K562 (cell line): ENCODE measurements at regions not wholly inside any gene's neighbourhood (a gene's known extent, or its start where the extent isn't known, plus 50 kb on each side); places are given as distances from the start of the nearest gene placed in this dataset.

Source experiments
- ATAC-seq: fragments of 200-7000 bp; cut with Tn5 transposase; 3 replicates; pipeline ENCODE4 v1.9.1; 2020; ENCODE audit warnings: moderate library complexity
- BruUV-seq: library from RNA; stranded (reverse); fragments of 400-500 nt; replicated peaks from 2 replicates; lab custom pipeline; 2021; lab: Mats Ljungman, UMichigan
- CTCF ChIA-PET: fragments of 300-600 bp; formaldehyde crosslinking; extraction: SDS; loops from one replicate; lab custom pipeline; 2021; ENCODE audit warnings: low intra/inter-chr PET ratio; lab: Yijun Ruan, JAX
- POLR2A ChIA-PET: fragments of 300-600, 350-650 bp; sonication (Branson Sonifier 250); formaldehyde crosslinking; extraction: SDS; loops from one replicate; lab custom pipeline; 2021; ENCODE audit warnings: antibody characterized with exemption, inconsistent platforms; lab: Yijun Ruan, JAX
- DNase-seq, 4 experiments: peaks; one replicate each; pipeline versions ENCODE4 v3.0.0 to v3.0.0-alpha.2; 2011 to 2018; ENCODE audit warnings: low spot score in 3 of 4, mixed read lengths in 3 of 4; ENCODE audit errors: extremely low read depth in 1 of 4
- FAIRE-seq: peaks from 2 replicates; lab custom pipeline; 2011; peaks lifted over from hg19 to GRCh38; lab: Jason Lieb, UNC
- H2AFZ ChIP-seq: 2 replicates; pipeline ENCODE4 v1.6.0; 2011; ENCODE audit warnings: low read depth, low read length, control low read depth, inconsistent platforms
- H3K27ac ChIP-seq: fragments of 200-600 bp; 3 replicates; pipeline ENCODE4 v1.8.0; 2011; ENCODE audit warnings: low read depth, mild to moderate bottlenecking, control low read depth, inconsistent platforms, low read length, moderate library complexity, mixed read lengths; ENCODE audit errors: extremely low read depth
- H3K27me3 ChIP-seq, 2 experiments: fragments of 300-600 bp in 1 of 2; 2 replicates in 1 of 2; 3 replicates in 1 of 2; pipeline versions ENCODE4 v1.6.0 to v1.8.0; 2011; ENCODE audit warnings: inconsistent platforms in 2 of 2, low read length in 2 of 2, mild to moderate bottlenecking in 1 of 2, mixed read lengths in 1 of 2, moderate library complexity in 1 of 2; ENCODE audit not compliant: control insufficient read depth in 2 of 2, insufficient read depth in 2 of 2
- H3K36me3 ChIP-seq: fragments of 300-600 bp; 3 replicates; pipeline ENCODE4 v1.8.0; 2011; ENCODE audit warnings: mild to moderate bottlenecking, low read length, inconsistent platforms; ENCODE audit not compliant: control insufficient read depth, insufficient read depth
- H3K4me1 ChIP-seq, 2 experiments: fragments of 200-600 bp in 1 of 2; replicated peaks in 1 of 2; 2 replicates in 1 of 2; 3 replicates in 1 of 2; pipeline versions ENCODE4 v1.5.1 to v1.8.0; 2011; ENCODE audit warnings: inconsistent platforms in 2 of 2, low read length in 2 of 2, mild to moderate bottlenecking in 1 of 2, mixed read lengths in 1 of 2, moderate library complexity in 1 of 2; ENCODE audit not compliant: control insufficient read depth in 2 of 2, insufficient read depth in 2 of 2
- H3K4me2 ChIP-seq: 2 replicates; pipeline ENCODE4 v1.6.1; 2011; ENCODE audit warnings: low read length, control low read depth, inconsistent platforms, mixed read lengths; ENCODE audit not compliant: insufficient read depth
- H3K4me3 ChIP-seq: fragments of 200-600 bp; sonication (generic), shearing (Covaris generic); 2 replicates; pipeline ENCODE4 v1.5.1; 2016; ENCODE audit warnings: control low read depth, inconsistent platforms
- H3K79me2 ChIP-seq: fragments of 200-600 bp; 3 replicates; pipeline ENCODE4 v1.8.0; 2011; ENCODE audit warnings: low read length, inconsistent platforms; ENCODE audit not compliant: control insufficient read depth, insufficient read depth
- H3K9ac ChIP-seq, 2 experiments: 2 replicates each; pipeline versions ENCODE4 v1.6.0 to v1.6.1; 2011; ENCODE audit warnings: low read depth in 2 of 2, low read length in 2 of 2, control low read depth in 1 of 2, inconsistent platforms in 1 of 2, mild to moderate bottlenecking in 1 of 2, mixed read lengths in 1 of 2; ENCODE audit not compliant: insufficient read depth in 1 of 2
- H3K9me1 ChIP-seq: one replicate; pipeline ENCODE4 v1.6.0; 2011; ENCODE audit warnings: inconsistent platforms, mild to moderate bottlenecking, low read length, moderate library complexity; ENCODE audit not compliant: control insufficient read depth, insufficient read depth
- H3K9me3 ChIP-seq: replicated peaks from 2 replicates; pipeline ENCODE4 v1.5.1; 2011; ENCODE audit warnings: low read depth, low read length, inconsistent platforms; ENCODE audit not compliant: control insufficient read depth, insufficient read depth
- H4K20me1 ChIP-seq: replicated peaks from 2 replicates; pipeline ENCODE4 v1.6.1; 2011; ENCODE audit warnings: low read length, inconsistent platforms, mixed read lengths; ENCODE audit not compliant: control insufficient read depth, insufficient read depth
- ARID1B ChIP-seq: fragments of 450-650 bp; IDR thresholded peaks from 2 replicates; pipeline ENCODE4 v1.6.1; 2016; ENCODE audit warnings: antibody characterized with exemption, mild to moderate bottlenecking, inconsistent platforms
- ASH1L ChIP-seq: fragments of 450-650 bp; IDR thresholded peaks from 2 replicates; pipeline ENCODE4 v1.6.1; 2018; ENCODE audit warnings: borderline replicate concordance, mild to moderate bottlenecking, low read depth; ENCODE audit not compliant: partially characterized antibody
- BCLAF1 ChIP-seq, 2 experiments: fragments of 450-650 bp in 1 of 2; IDR thresholded peaks; 2 replicates each; pipeline ENCODE4 v1.6.1; 2011 to 2017; ENCODE audit warnings: low read depth in 2 of 2, antibody characterized with exemption in 1 of 2, borderline replicate concordance in 1 of 2, low read length in 1 of 2, mild to moderate bottlenecking in 1 of 2, mixed read lengths in 1 of 2; ENCODE audit not compliant: control insufficient read depth in 1 of 2
- HES1 ChIP-seq: fragments of 450-650 bp; IDR thresholded peaks from 2 replicates; pipeline ENCODE4 v1.6.1; 2016; ENCODE audit warnings: low read depth, mild to moderate bottlenecking, moderate library complexity
- KAT7 ChIP-seq: sonication (generic); formaldehyde crosslinking; IDR thresholded peaks from 2 replicates; pipeline ENCODE4 v1.8.0; 2022; ENCODE audit warnings: missing genetic modification reagents, mild to moderate bottlenecking, borderline replicate concordance
- KHSRP ChIP-seq: fragments of 450-650 bp; IDR thresholded peaks from 2 replicates; pipeline ENCODE4 v1.6.1; 2017
- MYC ChIP-seq, 2 experiments: fragments of 250-450 bp in 1 of 2; sonication (Bioruptor Pico) in 1 of 2; IDR thresholded peaks; 2 replicates each; pipeline versions ENCODE4 v1.5.1 to v1.6.1; 2012 to 2021; ENCODE audit warnings: low read depth in 2 of 2, borderline replicate concordance in 1 of 2, improper control_type of control experiment in 1 of 2, low read length in 1 of 2, mild to moderate bottlenecking in 1 of 2, moderate library complexity in 1 of 2
- POLR2AphosphoS5 ChIP-seq: IDR thresholded peaks from 2 replicates; pipeline ENCODE4 v1.6.1; 2011; ENCODE audit warnings: mild to moderate bottlenecking, low read depth, low read length, moderate library complexity; ENCODE audit not compliant: control insufficient read depth, insufficient read depth
- RCOR1 ChIP-seq, 2 experiments: IDR thresholded peaks; 2 replicates each; pipeline ENCODE4 v1.6.1; 2012; ENCODE audit warnings: low read depth in 2 of 2, low read length in 2 of 2, borderline replicate concordance in 1 of 2, improper control_type of control experiment in 1 of 2
- SLC30A9 ChIP-seq: fragments of 250-450 bp; sonication (Bioruptor Pico); IDR thresholded peaks from 2 replicates; pipeline ENCODE4 v1.8.0; 2022; ENCODE audit warnings: mild to moderate bottlenecking, moderate library complexity
- TAF1 ChIP-seq: IDR thresholded peaks from 2 replicates; pipeline ENCODE4 v1.6.1; 2011; ENCODE audit warnings: mild to moderate bottlenecking, low read length, moderate library complexity; ENCODE audit not compliant: insufficient read depth, control insufficient read depth, severe bottlenecking; ENCODE audit errors: extremely low read depth
- THRAP3 ChIP-seq: fragments of 450-650 bp; IDR thresholded peaks from 2 replicates; pipeline ENCODE4 v1.6.1; 2016; ENCODE audit warnings: mild to moderate bottlenecking, inconsistent platforms, borderline replicate concordance
- ZNF3 ChIP-seq: fragments of 250-450 bp; sonication (Bioruptor Pico); IDR thresholded peaks from 2 replicates; pipeline ENCODE4 v1.5.0; 2021; ENCODE audit warnings: mild to moderate bottlenecking, moderate library complexity
- ZNF316 ChIP-seq: fragments of 450-650 bp; IDR thresholded peaks from 2 replicates; pipeline ENCODE4 v1.6.1; 2016
- ZNF445 ChIP-seq: fragments of 250-450 bp; sonication (Bioruptor Pico); IDR thresholded peaks from 2 replicates; pipeline ENCODE4 v1.4.0; 2020; ENCODE audit warnings: low read depth, mild to moderate bottlenecking, moderate library complexity
- ZNF561 ChIP-seq: fragments of 450-650 bp; formaldehyde crosslinking; conservative IDR thresholded peaks from 2 replicates; pipeline ENCODE4 v1.4.0; 2020; ENCODE audit warnings: mild to moderate bottlenecking, moderate library complexity
- ZNF75A ChIP-seq: fragments of 450-650 bp; formaldehyde crosslinking; IDR thresholded peaks from 2 replicates; pipeline ENCODE4 v1.4.0; 2020; ENCODE audit warnings: mild to moderate bottlenecking
- ZNF79 ChIP-seq: fragments of 250-450 bp; sonication (Bioruptor Pico); IDR thresholded peaks from 2 replicates; pipeline ENCODE4 v1.4.0; 2020; ENCODE audit warnings: low read depth, mild to moderate bottlenecking, moderate library complexity
- WGBS: fragments of 100-300 bp; shearing (Covaris generic); methylation state at CpG from one replicate; pipeline ENCODE4 v1.1.6; 2016; ENCODE audit warnings: low coverage, mixed read lengths; ENCODE audit not compliant: insufficient coverage; ENCODE audit errors: missing lambda C conversion rate; 5-methylcytosine and 5-hydroxymethylcytosine counted together
- in situ Hi-C: fragments of 300-500 bp; cut with MboI; formaldehyde crosslinking; loops from 4 replicates; pipeline ENCODE4 v1.15.0; 2018; ENCODE audit warnings: inconsistent platforms, mixed read lengths
- intact Hi-C: fragments of 100-400 bp; cut with micrococcal nuclease; formaldehyde crosslinking; loops from 2 replicates; pipeline ENCODE4 v1.14.2; 2022

GRCh38 chr9:129481810-129482511, 138.9 kb downstream of the C9orf50 start:
- intact Hi-C loops = loop anchor here (5.0 kb wide), 1 partner anchor 70 kb away; no protein-coding TSS in a partner anchor
- Histone ChIP-seq H3K27ac (peak overlapping the region; percentile 83), H3K4me3 (peak overlapping the region; percentile 56), H3K4me2 (peak overlapping the region; percentile 75), H3K27me3 (no peaks in the 10 kb centered on the region), H4K20me1 (no peaks in the 10 kb centered on the region), H3K4me1 (peaks cover 70 to 85% of the 10 kb centered on the region in 2 experiments), H3K79me2 (peaks cover 5% of the 10 kb centered on the region; the same call in 2 of the 3 replicates), H3K36me3 (no peaks in the 10 kb centered on the region), H2AFZ (peak overlapping the region; percentile 30), H3K9me1 (no peaks in the 10 kb centered on the region), H3K9ac (peak overlapping the region; percentile 72 to 92), H3K9me3 (no peaks in the 10 kb centered on the region)
- DNase-seq (peak in 3 of 4 experiments; percentile 41 to 63 (median 60)), ATAC-seq (peak; percentile 3), FAIRE-seq (no peak)
- POLR2A ChIA-PET = interaction anchor here (0.9 to 1.8 kb wide), 5 partner anchors 13 to 115 kb away, joined by 3 to 7 read pairs (median 4); no protein-coding TSS in a partner anchor
- in situ Hi-C loops = loop anchor here (10.0 kb wide), 1 partner anchor 307 kb away; the partner anchor contains the start of gene IER5L
- CTCF ChIA-PET = no interaction called here
- BruUV-seq = TSS peak; percentile 44
- WGBS = 30% methylated on average over 27 of the region's 55 CpGs
- no peak for TF ChIP-seq KHSRP
- no peak for TF ChIP-seq ARID1B
- no peak for TF ChIP-seq ZNF316
- no peak for TF ChIP-seq ZNF445
- TF ChIP-seq ASH1L = no peak
- no peak for TF ChIP-seq BCLAF1 (IDR thresholded peaks at IDR 0.05; ENCODE audit: borderline replicate concordance in 1 of 2, control insufficient read depth in 1 of 2, low read depth in 2 of 2, low read length in 1 of 2)
- no peak for TF ChIP-seq ZNF561
- TF ChIP-seq ZNF3 (CRISPR knock-in tag) = no peak
- no peak for TF ChIP-seq POLR2AphosphoS5
- no peak for TF ChIP-seq MYC (IDR thresholded peaks at IDR 0.05; ENCODE audit: low read depth, low read length)
- TF ChIP-seq MYC (CRISPR knock-in tag; IDR thresholded peaks at IDR 0.05; ENCODE audit: borderline replicate concordance, low read depth) = peak; percentile 22; the same call in 1 of the 2 replicates
- TF ChIP-seq SLC30A9 = no peak
- no peak for TF ChIP-seq THRAP3
- TF ChIP-seq ZNF79 (CRISPR knock-in tag) = no peak
- TF ChIP-seq RCOR1 (IDR thresholded peaks at IDR 0.05; ENCODE audit: borderline replicate concordance in 1 of 2, low read depth in 2 of 2, low read length in 2 of 2) = peak in 1 of 2 experiments; percentile 52; a peak in 1 of 4 replicates
- no peak for TF ChIP-seq KAT7
- no peak for TF ChIP-seq ZNF75A (CRISPR knock-in tag)
- TF ChIP-seq TAF1 = peak; percentile 18
- TF ChIP-seq HES1 = no peak
